Muscle of leg (tissue), 3 donors: ENCODE measurements at regions not wholly inside any gene's neighbourhood (a gene's known extent, or its start where the extent isn't known, plus 50 kb on each side); places are given as distances from the start of the nearest gene placed in this dataset.

Experiments used
- DNase-seq: peaks from one replicate; pipeline ENCODE4 v3.0.0; 2013
- H3K27ac ChIP-seq: one replicate; pipeline ENCODE4 v1.5.1; 2013; ENCODE audit warnings: mild to moderate bottlenecking, low read length, control low read depth
- H3K27me3 ChIP-seq: one replicate; pipeline ENCODE4 v1.6.1; 2013; ENCODE audit warnings: low read length; ENCODE audit not compliant: control insufficient read depth, insufficient read depth
- H3K36me3 ChIP-seq: one replicate; pipeline ENCODE4 v1.6.1; 2013; ENCODE audit warnings: low read length; ENCODE audit not compliant: control insufficient read depth, insufficient read depth
- H3K4me1 ChIP-seq: one replicate; pipeline ENCODE4 v1.6.1; 2013; ENCODE audit warnings: low read length; ENCODE audit not compliant: control insufficient read depth, insufficient read depth
- H3K4me3 ChIP-seq: one replicate; pipeline ENCODE4 v1.5.1; 2013; ENCODE audit warnings: low read length, control low read depth
- H3K9me3 ChIP-seq: replicated peaks from 2 replicates; pipeline ENCODE4 v1.6.1; 2013; ENCODE audit warnings: low read depth, low read length; ENCODE audit not compliant: control insufficient read depth
- WGBS: methylation state at CpG from one replicate; pipeline ENCODE4 v1.1.5; 2013; ENCODE audit warnings: missing lambda C conversion rate; ENCODE audit not compliant: insufficient coverage; 5-methylcytosine and 5-hydroxymethylcytosine counted together

GRCh38 chr12:46884362-46884761 lies 58.6 kb upstream of the SLC38A4 start:
- H3K27me3 ChIP-seq, result no peaks in the 10 kb centered on the region
- DNase-seq, result no peak
- H3K36me3 ChIP-seq, result no peaks in the 10 kb centered on the region
- no peak overlapping the region for H3K4me3 ChIP-seq
- no peak overlapping the region for H3K27ac ChIP-seq
- no peaks in the 10 kb centered on the region for H3K9me3 ChIP-seq
- H3K4me1 ChIP-seq, result no peaks in the 10 kb centered on the region

- Histone ChIP-seq H3K27ac (no peak overlapping the region), H3K27me3 (no peaks in the 10 kb centered on the region), H3K9me3 (peaks cover 2% of the 10 kb centered on the region), H3K4me1 (no peaks in the 10 kb centered on the region), H3K36me3 (no peaks in the 10 kb centered on the region), H3K4me3 (no peak overlapping the region)
- no peak for DNase-seq
- no CpG with 5 or more reads among the region's 2 CpGs for WGBS
Measured at GRCh38 chr12:46886541-46887041, 60.8 kb upstream of the SLC38A4 start.

GRCh38 chr12:46887870-46888269 lies 62.1 kb upstream of the SLC38A4 start:
- Histone ChIP-seq H3K4me1 (peaks cover 2% of the 10 kb centered on the region), H3K27me3 (no peaks in the 10 kb centered on the region), H3K36me3 (no peaks in the 10 kb centered on the region), H3K9me3 (peaks cover 2% of the 10 kb centered on the region), H3K4me3 (no peak overlapping the region), H3K27ac (no peak overlapping the region)
- no peak for DNase-seq

GRCh38 chr12:46888568-46888967 lies 62.8 kb upstream of the SLC38A4 start:
- H3K4me3 ChIP-seq, result no peak overlapping the region
- peaks cover 2% of the 10 kb centered on the region for H3K4me1 ChIP-seq
- no peaks in the 10 kb centered on the region for H3K36me3 ChIP-seq
- DNase-seq, result no peak
- H3K9me3 ChIP-seq, result peaks cover 2% of the 10 kb centered on the region
- H3K27me3 ChIP-seq, result no peaks in the 10 kb centered on the region
- H3K27ac ChIP-seq, result no peak overlapping the region
- WGBS, result 80% methylated on average over 3 of the region's 3 CpGs

GRCh38 chr12:46891306-46891705 lies 65.5 kb upstream of the SLC38A4 start:
- no CpG with 5 or more reads among the region's 1 CpG for WGBS
- Histone ChIP-seq H3K36me3 (no peaks in the 10 kb centered on the region), H3K4me1 (peaks cover 2% of the 10 kb centered on the region), H3K27ac (no peak overlapping the region), H3K9me3 (peaks cover 2% of the 10 kb centered on the region), H3K27me3 (no peaks in the 10 kb centered on the region), H3K4me3 (no peak overlapping the region)
- DNase-seq, result no peak

GRCh38 chr12:46892034-46892705 lies 66.4 kb upstream of the SLC38A4 start:
- peak; percentile 10 for DNase-seq
- no peaks in the 10 kb centered on the region for H3K27me3 ChIP-seq
- no peak overlapping the region for H3K4me3 ChIP-seq
- 60% methylated on average over 5 of the region's 11 CpGs for WGBS
- peak overlapping the region; percentile 21 for H3K27ac ChIP-seq
- H3K9me3 ChIP-seq, result peaks cover 2% of the 10 kb centered on the region
- H3K36me3 ChIP-seq, result no peaks in the 10 kb centered on the region
- H3K4me1 ChIP-seq, result peaks cover 2% of the 10 kb centered on the region

- Histone ChIP-seq H3K36me3 (no peaks in the 10 kb centered on the region), H3K27ac (peak overlapping the region; percentile 21), H3K9me3 (peaks cover 2% of the 10 kb centered on the region), H3K4me1 (peaks cover 2% of the 10 kb centered on the region), H3K27me3 (no peaks in the 10 kb centered on the region), H3K4me3 (no peak overlapping the region)
- no CpG with 5 or more reads among the region's 4 CpGs for WGBS
- peak; percentile 49 for DNase-seq
Measured at GRCh38 chr12:46892887-46893286, 67.1 kb upstream of the SLC38A4 start.

GRCh38 chr12:46893434-46893833 lies 67.6 kb upstream of the SLC38A4 start:
- H3K4me1 ChIP-seq, result peaks cover 2% of the 10 kb centered on the region
- no peaks in the 10 kb centered on the region for H3K36me3 ChIP-seq
- no peak overlapping the region for H3K27ac ChIP-seq
- DNase-seq, result peak; percentile 39
- no peak overlapping the region for H3K4me3 ChIP-seq
- no peaks in the 10 kb centered on the region for H3K27me3 ChIP-seq
- WGBS, result no CpG with 5 or more reads among the region's 1 CpG
- peaks cover 2% of the 10 kb centered on the region for H3K9me3 ChIP-seq

- no peaks in the 10 kb centered on the region for H3K9me3 ChIP-seq
- no peak overlapping the region for H3K27ac ChIP-seq
- WGBS, result no CpG with 5 or more reads among the region's 3 CpGs
- H3K4me3 ChIP-seq, result no peak overlapping the region
- no peaks in the 10 kb centered on the region for H3K36me3 ChIP-seq
- DNase-seq, result peak; percentile 11
- H3K27me3 ChIP-seq, result no peaks in the 10 kb centered on the region
- peaks cover 2% of the 10 kb centered on the region for H3K4me1 ChIP-seq
Measured at GRCh38 chr12:46895726-46896125, 69.9 kb upstream of the SLC38A4 start.

GRCh38 chr12:46896680-46897079 lies 70.9 kb upstream of the SLC38A4 start:
- WGBS, result no CpG with 5 or more reads among the region's 1 CpG
- H3K27ac ChIP-seq, result no peak overlapping the region

More at GRCh38 chr12:46896680-46897079, 70.9 kb upstream of the SLC38A4 start:
- Histone ChIP-seq H3K4me3 (no peak overlapping the region), H3K4me1 (peaks cover 2% of the 10 kb centered on the region), H3K36me3 (no peaks in the 10 kb centered on the region), H3K27me3 (no peaks in the 10 kb centered on the region), H3K9me3 (no peaks in the 10 kb centered on the region)
- no peak for DNase-seq
